Adrenal gland (tissue), 9 donors: ENCODE measurements at regions not wholly inside any gene's neighbourhood (a gene's known extent, or its start where the extent isn't known, plus 50 kb on each side); places are given as distances from the start of the nearest gene placed in this dataset.
"Not testable (repeated sequence)": the region's sequence is repeated elsewhere in the genome, so short reads cannot be mapped to it uniquely, and the experiment has no call there.

Source experiments
- DNase-seq, 7 donors: peaks; one replicate each; pipeline ENCODE4 v3.0.0-alpha.2; 2019 to 2020
- H3K27ac ChIP-seq, 5 donors: fragments of 200-600 bp; sonication (generic) in 4 of 5; 1 replicate in 3 of 5; 2 replicates in 2 of 5; pipeline versions ENCODE4 v1.5.1 to v1.8.0; 2016 to 2020; ENCODE audit warnings: mild to moderate bottlenecking in 1 of 5
- H3K27me3 ChIP-seq: fragments of 200-600 bp; 2 replicates; pipeline ENCODE4 v1.8.0; 2021
- H3K36me3 ChIP-seq, 2 donors: fragments of 200-600 bp; replicated peaks in 1 of 2; 1 replicate in 1 of 2; 2 replicates in 1 of 2; pipeline versions ENCODE4 v1.5.1 to v1.8.0; 2018 to 2022
- H3K4me1 ChIP-seq, 2 donors: fragments of 200-600 bp; replicated peaks in 1 of 2; 1 replicate in 1 of 2; 2 replicates in 1 of 2; pipeline versions ENCODE4 v1.5.1 to v1.8.0; 2018 to 2021
- H3K4me3 ChIP-seq, 4 donors: fragments of 200-600 bp; sonication (generic) in 3 of 4; one replicate each; pipeline ENCODE4 v1.5.1; 2016 to 2018
- H3K9me3 ChIP-seq, 3 donors: fragments of 200-600 bp; sonication (generic) in 1 of 3; replicated peaks in 1 of 3; 1 replicate in 2 of 3; 2 replicates in 1 of 3; pipeline versions ENCODE4 v1.5.1 to v1.8.0; 2016 to 2021
- CTCF ChIP-seq, 6 experiments: fragments of 450-650 bp in 4 of 6; fragments of 200-600 bp in 2 of 6; sonication (generic) in 1 of 6; IDR thresholded peaks; 1 replicate in 5 of 6; 2 replicates in 1 of 6; pipeline versions ENCODE4 v1.5.1 to v1.8.0; 2016 to 2021; ENCODE audit warnings: antibody characterized with exemption in 6 of 6, mild to moderate bottlenecking in 2 of 6, moderate library complexity in 1 of 6
- POLR2A ChIP-seq, 2 donors: fragments of 450-650 bp; IDR thresholded peaks; one replicate each; pipeline ENCODE4 v1.6.1; 2017; ENCODE audit warnings: antibody characterized with exemption in 2 of 2, mild to moderate bottlenecking in 2 of 2, moderate library complexity in 1 of 2
- WGBS, 4 donors: extraction: QIAGEN DNeasy Blood & Tissue Kit in 2 of 4; methylation state at CpG; one replicate each; pipeline versions ENCODE4 v1.1.5 to v1.1.7; 2013 to 2017; 5-methylcytosine and 5-hydroxymethylcytosine counted together
- intact Hi-C, 2 donors: fragments of 100-400 bp; cut with DNase I; formaldehyde crosslinking; loops; one replicate each; pipeline versions ENCODE4 v1.14.1 to v1.15.0; 2022 to 2023
- donor health status: healthy with polysubstance abuse.
- donor health status: Bipolar disorder and iron deficiency.
- donor health status: DM: yes; HTN: yes; CAD: no.
- donor health status: DM: no; HTN: no; CAD: no.
- donor health status: DM: no; HTN: no; CAD: no.

- Histone ChIP-seq H3K36me3 (no peaks in the 10 kb centered on the region), H3K4me1 (peaks cover 0 to 5% of the 10 kb centered on the region in 2 donors), H3K4me3 (no peak overlapping the region), H3K27me3 (no peaks in the 10 kb centered on the region), H3K9me3 (no peaks in the 10 kb centered on the region), H3K27ac (no peak overlapping the region)
- TF ChIP-seq POLR2A (IDR thresholded peaks at IDR 0.05) (no peak), CTCF (IDR thresholded peaks at IDR 0.05) (no peak)
- intact Hi-C loops, result no loop called here
- WGBS, 4 donors, result 28 to 43% (median 30%) methylated on average over 1 of the region's 1 CpG
- DNase-seq, result no peak
Observed at GRCh38 chr12:95386051-95386450, 87.9 kb upstream of the METAP2 start.

- H3K4me1 ChIP-seq, H3K9me3 ChIP-seq, intact Hi-C loops, H3K4me3 ChIP-seq, H3K27me3 ChIP-seq, H3K36me3 ChIP-seq, DNase-seq, H3K27ac ChIP-seq: not testable (repeated sequence)
- 85 to 94% (median 90%) methylated on average over 10 of the region's 10 CpGs for WGBS, 4 donors
Observed at GRCh38 chr12:95388260-95388659, 85.7 kb upstream of the METAP2 start.

GRCh38 chr12:95390192-95390591 is 83.8 kb upstream of the METAP2 start:
- no peaks in the 10 kb centered on the region for H3K4me1 ChIP-seq
- no peak overlapping the region for H3K4me3 ChIP-seq
- H3K27me3 ChIP-seq, result no peaks in the 10 kb centered on the region
- no peak for DNase-seq
- H3K27ac ChIP-seq, result no peak overlapping the region
- H3K36me3 ChIP-seq, result no peaks in the 10 kb centered on the region
- TF ChIP-seq CTCF (IDR thresholded peaks at IDR 0.05) (no peak), POLR2A (IDR thresholded peaks at IDR 0.05) (no peak)
- intact Hi-C loops, result no loop called here
- 56 to 68% (median 63%) methylated on average over 1 of the region's 1 CpG for WGBS, 4 donors
- H3K9me3 ChIP-seq, result no peaks in the 10 kb centered on the region

- no peak overlapping the region for H3K4me3 ChIP-seq
- H3K9me3 ChIP-seq, result no peaks in the 10 kb centered on the region
- intact Hi-C loops, result no loop called here
- no peaks in the 10 kb centered on the region for H3K4me1 ChIP-seq
- DNase-seq, result no peak
- no peaks in the 10 kb centered on the region for H3K27me3 ChIP-seq
- WGBS, 4 donors, result 71 to 80% (median 78%) methylated on average over 3 of the region's 3 CpGs
- no peaks in the 10 kb centered on the region for H3K36me3 ChIP-seq
- TF ChIP-seq CTCF (IDR thresholded peaks at IDR 0.05) (no peak), POLR2A (IDR thresholded peaks at IDR 0.05) (no peak)
- no peak overlapping the region for H3K27ac ChIP-seq
Observed at GRCh38 chr12:95390932-95391331, 83.0 kb upstream of the METAP2 start.

GRCh38 chr12:95393191-95393790 is 80.7 kb upstream of the METAP2 start:
- H3K27ac ChIP-seq, result no peak overlapping the region
- no peaks in the 10 kb centered on the region for H3K4me1 ChIP-seq
- intact Hi-C loops, result no loop called here
- no peaks in the 10 kb centered on the region for H3K9me3 ChIP-seq
- DNase-seq, result no peak
- no peaks in the 10 kb centered on the region for H3K36me3 ChIP-seq
- TF ChIP-seq POLR2A (IDR thresholded peaks at IDR 0.05), result no peak
- TF ChIP-seq CTCF (IDR thresholded peaks at IDR 0.05), result no peak
- 83 to 84% (median 83%) methylated on average over 3 of the region's 3 CpGs for WGBS, 4 donors
- no peaks in the 10 kb centered on the region for H3K27me3 ChIP-seq
- H3K4me3 ChIP-seq, result no peak overlapping the region
